Activated CD4-positive, alpha-beta T cell treated with anti-CD3 and anti-CD28 coated beads for 4 hours (primary cell): ENCODE measurements at regions not wholly inside any gene's neighbourhood (a gene's known extent, or its start where the extent isn't known, plus 50 kb on each side); places are given as distances from the start of the nearest gene placed in this dataset.
"Not testable (repeated sequence)": the region's sequence is repeated elsewhere in the genome, so short reads cannot be mapped to it uniquely, and the experiment has no call there.

ENCODE experiments used
- DNase-seq, 2 donors: peaks; one replicate each; pipeline ENCODE4 v3.0.0-alpha.2; 2020

GRCh38 chr3:159047361-159047760 lies 245.5 kb downstream of the MFSD1 start:
- DNase-seq: no peak

- not testable (repeated sequence) for DNase-seq
Measured at GRCh38 chr3:159052494-159052893, 250.6 kb downstream of the MFSD1 start.

- no peak for DNase-seq
Measured at GRCh38 chr3:159057621-159058020, 255.8 kb downstream of the MFSD1 start.

GRCh38 chr3:159058859-159059258 lies 257.0 kb downstream of the MFSD1 start:
- no peak for DNase-seq

- DNase-seq: no peak
Measured at GRCh38 chr3:159059395-159059794, 257.5 kb downstream of the MFSD1 start.

GRCh38 chr3:159062734-159063410 lies 261.0 kb downstream of the MFSD1 start:
- DNase-seq: no peak

GRCh38 chr3:159069091-159069490 lies 267.2 kb downstream of the MFSD1 start, which contains the start of gene IQCJ:
TSS of gene IQCJ (plus strand) at chr3:159069319.
- DNase-seq: no peak

GRCh38 chr3:159069866-159070425 lies 268.1 kb downstream of the MFSD1 start:
- no peak for DNase-seq

GRCh38 chr3:159074756-159075701 lies 273.2 kb downstream of the MFSD1 start:
- no peak for DNase-seq

GRCh38 chr3:159077860-159078259 lies 276.0 kb downstream of the MFSD1 start:
- no peak for DNase-seq

GRCh38 chr3:159080256-159080655 lies 278.4 kb downstream of the MFSD1 start:
- DNase-seq: no peak

- DNase-seq: no peak
Measured at GRCh38 chr3:159080821-159081220, 279.0 kb downstream of the MFSD1 start.

- no peak for DNase-seq
Measured at GRCh38 chr3:159082519-159082918, 280.7 kb downstream of the MFSD1 start.

- no peak for DNase-seq
Measured at GRCh38 chr3:159091936-159092335, 290.1 kb downstream of the MFSD1 start.

GRCh38 chr3:159102001-159102400 lies 300.1 kb downstream of the MFSD1 start:
- no peak for DNase-seq

- DNase-seq: no peak
Measured at GRCh38 chr3:159112724-159113123, 310.9 kb downstream of the MFSD1 start.

GRCh38 chr3:159113221-159113875 lies 311.5 kb downstream of the MFSD1 start:
- DNase-seq: no peak

- no peak for DNase-seq
Measured at GRCh38 chr3:159114582-159114981, 312.7 kb downstream of the MFSD1 start.

- no peak for DNase-seq
Measured at GRCh38 chr3:159123877-159124276, 322.0 kb downstream of the MFSD1 start.

- no peak for DNase-seq
Measured at GRCh38 chr3:159126261-159127020, 324.6 kb downstream of the MFSD1 start.

- no peak for DNase-seq
Measured at GRCh38 chr3:159127021-159127392, 325.2 kb downstream of the MFSD1 start.

- no peak for DNase-seq
Measured at GRCh38 chr3:159128628-159129027, 326.8 kb downstream of the MFSD1 start.
